ENCODE measurements at regions not wholly inside any gene's neighbourhood (a gene's known extent, or its start where the extent isn't known, plus 50 kb on each side); places are given as distances from the start of the nearest gene placed in this dataset.

GRCh38 chr4:18961266-18961665, 939.7 kb upstream of the LCORL start:
- H3K27ac Mint-ChIP-seq (ENCODE audit: unreplicated experiment), result no peak overlapping the region

DNA sequence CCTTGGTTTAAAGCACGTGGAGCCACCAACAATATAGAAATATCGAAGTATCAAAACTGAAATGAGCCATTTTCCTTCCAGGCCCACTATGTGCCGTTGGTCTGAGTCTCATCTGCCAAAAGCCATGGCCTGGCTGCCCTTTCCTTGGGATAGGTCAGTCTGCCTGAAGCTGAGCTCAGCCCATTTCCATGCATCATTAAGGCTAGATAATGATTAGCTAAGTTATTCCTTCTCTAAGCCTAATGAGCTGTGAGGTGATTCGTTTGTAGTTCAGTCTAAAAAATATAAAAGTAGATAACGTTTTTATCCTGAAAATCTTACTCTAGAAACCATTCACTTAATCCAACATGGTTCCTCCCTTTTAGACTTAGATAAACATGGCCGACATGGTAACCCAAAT, 936.2 kb upstream of the LCORL start:
- Mint-ChIP-seq H3K27ac (ENCODE audit: unreplicated experiment) (no peak overlapping the region), H3K27me3 (ENCODE audit: low read depth) (no peaks in the 10 kb centered on the region), H3K36me3 (ENCODE audit: low read depth) (peaks cover 2% of the 10 kb centered on the region), H3K4me3 (no peak overlapping the region), H3K9me3 (peaks cover 13% of the 10 kb centered on the region), H3K4me1 (no peaks in the 10 kb centered on the region)
- TF ChIP-seq, protein P1, sequence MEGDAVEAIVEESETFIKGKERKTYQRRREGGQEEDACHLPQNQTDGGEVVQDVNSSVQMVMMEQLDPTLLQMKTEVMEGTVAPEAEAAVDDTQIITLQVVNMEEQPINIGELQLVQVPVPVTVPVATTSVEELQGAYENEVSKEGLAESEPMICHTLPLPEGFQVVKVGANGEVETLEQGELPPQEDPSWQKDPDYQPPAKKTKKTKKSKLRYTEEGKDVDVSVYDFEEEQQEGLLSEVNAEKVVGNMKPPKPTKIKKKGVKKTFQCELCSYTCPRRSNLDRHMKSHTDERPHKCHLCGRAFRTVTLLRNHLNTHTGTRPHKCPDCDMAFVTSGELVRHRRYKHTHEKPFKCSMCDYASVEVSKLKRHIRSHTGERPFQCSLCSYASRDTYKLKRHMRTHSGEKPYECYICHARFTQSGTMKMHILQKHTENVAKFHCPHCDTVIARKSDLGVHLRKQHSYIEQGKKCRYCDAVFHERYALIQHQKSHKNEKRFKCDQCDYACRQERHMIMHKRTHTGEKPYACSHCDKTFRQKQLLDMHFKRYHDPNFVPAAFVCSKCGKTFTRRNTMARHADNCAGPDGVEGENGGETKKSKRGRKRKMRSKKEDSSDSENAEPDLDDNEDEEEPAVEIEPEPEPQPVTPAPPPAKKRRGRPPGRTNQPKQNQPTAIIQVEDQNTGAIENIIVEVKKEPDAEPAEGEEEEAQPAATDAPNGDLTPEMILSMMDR (conservative IDR thresholded peaks at IDR 0.05), result no peak
- no peak for DNase-seq (ENCODE audit: low read depth, low spot score)

More at GRCh38 chr4:18961266-18961665, 939.7 kb upstream of the LCORL start:
- no peak for DNase-seq (ENCODE audit: low read depth, low spot score)
- Mint-ChIP-seq H3K27me3 (ENCODE audit: low read depth) (no peaks in the 10 kb centered on the region), H3K36me3 (ENCODE audit: low read depth) (peaks cover 5% of the 10 kb centered on the region), H3K9me3 (peaks cover 13% of the 10 kb centered on the region), H3K4me3 (no peak overlapping the region), H3K4me1 (no peaks in the 10 kb centered on the region)
- TF ChIP-seq, protein P1 (conservative IDR thresholded peaks at IDR 0.05), result no peak

GRCh38 chr4:18954538-18954937, 933.0 kb upstream of the LCORL start:
- no peaks in the 10 kb centered on the region for H3K27me3 Mint-ChIP-seq (ENCODE audit: low read depth)
- DNase-seq (ENCODE audit: low read depth, low spot score), result no peak
- TF ChIP-seq, protein P1 (conservative IDR thresholded peaks at IDR 0.05), result no peak
- no peaks in the 10 kb centered on the region for H3K4me1 Mint-ChIP-seq
- H3K36me3 Mint-ChIP-seq (ENCODE audit: low read depth), result no peaks in the 10 kb centered on the region
- peaks cover 5% of the 10 kb centered on the region for H3K9me3 Mint-ChIP-seq
- no peak overlapping the region for H3K27ac Mint-ChIP-seq (ENCODE audit: unreplicated experiment)
- H3K4me3 Mint-ChIP-seq, result no peak overlapping the region

DNA sequence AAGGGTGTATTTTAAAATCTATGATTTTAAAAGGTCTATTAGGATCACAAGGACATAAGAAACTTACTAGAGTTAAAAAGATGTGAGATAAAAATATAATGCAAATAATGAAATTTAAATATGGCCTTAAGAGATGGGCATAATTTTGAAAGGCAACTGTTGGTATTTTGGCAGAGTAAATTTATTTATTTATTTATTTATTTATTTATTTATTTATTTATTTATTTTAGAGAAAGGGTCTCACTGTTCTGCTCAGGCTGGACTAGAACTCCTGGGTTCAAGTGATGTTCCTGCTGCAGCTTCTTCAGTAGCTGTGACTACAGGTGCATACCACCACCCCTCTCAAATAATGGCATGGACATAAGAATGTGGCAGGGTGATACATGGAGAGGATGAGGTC, 932.1 kb upstream of the LCORL start:
- no peaks in the 10 kb centered on the region for H3K36me3 Mint-ChIP-seq (ENCODE audit: low read depth)
- H3K27me3 Mint-ChIP-seq (ENCODE audit: low read depth), result no peaks in the 10 kb centered on the region

GRCh38 chr4:18945464-18945863, 923.9 kb upstream of the LCORL start:
- Mint-ChIP-seq H3K9me3 (peaks cover 11% of the 10 kb centered on the region), H3K4me1 (no peaks in the 10 kb centered on the region), H3K27me3 (ENCODE audit: low read depth) (no peaks in the 10 kb centered on the region), H3K27ac (ENCODE audit: unreplicated experiment) (no peak overlapping the region), H3K36me3 (ENCODE audit: low read depth) (no peaks in the 10 kb centered on the region), H3K4me3 (no peak overlapping the region)
- no peak for DNase-seq (ENCODE audit: low read depth, low spot score)
- TF ChIP-seq, protein P1 (conservative IDR thresholded peaks at IDR 0.05), result no peak

More for the DNA sequence above, 932.1 kb upstream of the LCORL start:
- DNase-seq (ENCODE audit: low read depth, low spot score), result no peak
- peaks cover 3% of the 10 kb centered on the region for H3K9me3 Mint-ChIP-seq
- H3K27ac Mint-ChIP-seq (ENCODE audit: unreplicated experiment), result no peak overlapping the region
- TF ChIP-seq, protein P1 (conservative IDR thresholded peaks at IDR 0.05), result no peak
- H3K4me3 Mint-ChIP-seq, result no peak overlapping the region
- H3K4me1 Mint-ChIP-seq, result no peaks in the 10 kb centered on the region

DNA sequence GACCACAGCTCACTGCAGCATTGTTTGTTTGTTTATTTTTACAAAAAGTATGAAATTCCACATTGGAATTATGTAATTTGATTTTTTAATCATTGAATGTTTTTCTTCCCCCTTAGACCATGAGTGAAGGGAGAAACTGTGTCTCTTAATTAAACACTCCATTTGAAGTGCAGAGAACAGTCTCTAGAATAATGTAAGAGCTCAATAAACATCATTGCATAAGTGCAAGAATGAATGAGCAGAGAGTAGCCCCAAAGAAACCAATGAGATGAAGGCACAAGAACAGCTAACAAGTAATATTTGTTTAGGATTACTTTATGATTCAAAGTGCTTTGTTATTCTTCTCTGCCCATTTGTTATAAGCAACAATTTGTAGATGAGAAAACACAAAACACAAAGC, 921.3 kb upstream of the LCORL start:
- no peak overlapping the region for H3K27ac Mint-ChIP-seq (ENCODE audit: unreplicated experiment)
- H3K4me3 Mint-ChIP-seq, result no peak overlapping the region
- no peaks in the 10 kb centered on the region for H3K27me3 Mint-ChIP-seq (ENCODE audit: low read depth)
- H3K36me3 Mint-ChIP-seq (ENCODE audit: low read depth), result no peaks in the 10 kb centered on the region
- H3K9me3 Mint-ChIP-seq, result peaks cover 6% of the 10 kb centered on the region
- DNase-seq (ENCODE audit: low read depth, low spot score), result no peak
- H3K4me1 Mint-ChIP-seq, result peaks cover 3% of the 10 kb centered on the region
- TF ChIP-seq, protein P1 (conservative IDR thresholded peaks at IDR 0.05), result no peak
